GM10248 (cell line): ENCODE measurements at regions not wholly inside any gene's neighbourhood (a gene's known extent, or its start where the extent isn't known, plus 50 kb on each side); places are given as distances from the start of the nearest gene placed in this dataset.
A peak's percentile ranks its signal among the peaks of the same experiment; 100 is the strongest.
"Not testable (repeated sequence)": the region's sequence is repeated elsewhere in the genome, so short reads cannot be mapped to it uniquely, and the experiment has no call there.

ENCODE experiments used
- CTCF ChIA-PET: fragments of 300-600 bp; sonication (Branson Sonifier 250); formaldehyde crosslinking; extraction: SDS; loops from one replicate; lab custom pipeline; 2021; ENCODE audit warnings: antibody characterized with exemption; lab: Yijun Ruan, JAX
- POLR2A ChIA-PET: fragments of 350-650 bp; sonication (Branson Sonifier 250); formaldehyde crosslinking; extraction: SDS; loops from one replicate; lab custom pipeline; 2020; ENCODE audit warnings: antibody characterized with exemption; lab: Yijun Ruan, JAX
- DNase-seq: peaks from one replicate; pipeline ENCODE4 v3.0.0; 2012; ENCODE audit errors: extremely low spot score
- TF ChIP-seq, protein P1 (sequence below): IDR thresholded peaks from 2 replicates; pipeline ENCODE4 v1.5.1; 2012; ENCODE audit warnings: mild to moderate bottlenecking, low read depth; ENCODE audit errors: extremely low read depth, missing control alignments, control extremely low read depth

DNA sequence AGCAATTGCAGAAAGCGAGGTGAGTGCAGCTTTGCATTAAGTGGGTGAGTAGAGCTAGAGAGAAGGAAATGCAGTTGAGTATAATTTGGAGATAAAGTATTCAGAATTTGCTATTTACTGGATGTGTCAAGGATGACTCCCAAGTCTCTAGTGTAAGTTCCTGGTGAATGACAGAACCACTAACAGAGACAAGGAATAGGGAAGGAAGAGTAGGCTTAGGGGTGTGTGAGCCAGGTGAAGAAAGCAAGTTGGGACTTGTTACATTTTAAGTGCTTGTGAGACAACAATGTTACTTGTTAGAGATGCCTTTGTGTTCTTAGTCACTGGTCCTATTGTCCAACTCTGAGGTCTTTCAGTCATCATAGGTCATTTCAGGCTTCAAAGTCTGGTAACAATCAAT, 70.8 kb downstream of the TBC1D26 start:
- CTCF ChIA-PET, POLR2A ChIA-PET, DNase-seq: not testable (repeated sequence)

DNA sequence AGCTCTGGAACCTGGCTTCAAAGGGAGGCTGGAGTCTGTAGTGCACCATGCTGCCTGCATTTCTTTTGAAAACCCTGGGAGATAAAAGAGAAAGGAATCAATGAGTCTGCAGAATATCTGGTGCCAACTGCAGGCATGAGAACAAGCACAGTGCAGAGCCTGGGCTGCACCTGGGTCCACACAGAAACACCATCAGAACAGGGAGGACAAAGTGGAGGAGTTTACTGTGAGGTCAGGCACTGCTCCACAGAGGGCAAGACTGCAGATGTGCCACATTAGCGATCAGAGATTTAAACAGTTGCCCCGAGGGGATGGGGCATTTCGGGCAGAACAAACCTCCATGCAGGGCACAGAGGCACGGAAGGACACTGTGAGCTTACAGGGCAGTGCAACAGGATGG, 74.7 kb downstream of the TBC1D26 start:
- POLR2A ChIA-PET, DNase-seq, CTCF ChIA-PET: not testable (repeated sequence)

DNA sequence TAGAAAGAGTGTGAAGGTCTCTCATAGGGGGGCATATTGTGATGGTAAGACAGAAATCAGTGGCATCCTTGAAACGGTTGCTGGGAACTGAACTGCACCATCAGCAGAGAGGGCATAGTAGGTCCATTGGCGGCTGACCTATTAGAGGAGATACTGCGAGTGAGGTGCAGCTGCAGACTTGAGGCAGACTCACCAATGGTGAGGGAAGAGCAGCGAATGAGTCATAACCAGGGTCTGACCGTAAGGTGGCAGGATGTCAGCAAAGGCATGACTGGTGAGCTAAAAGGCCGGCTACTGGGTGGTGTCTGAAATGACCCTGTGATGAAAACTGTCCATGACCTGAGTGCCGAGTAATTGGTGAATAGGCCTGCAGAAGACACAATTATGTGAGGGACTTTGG, 81.3 kb downstream of the TBC1D26 start:
- CTCF ChIA-PET, DNase-seq, POLR2A ChIA-PET: not testable (repeated sequence)

DNA sequence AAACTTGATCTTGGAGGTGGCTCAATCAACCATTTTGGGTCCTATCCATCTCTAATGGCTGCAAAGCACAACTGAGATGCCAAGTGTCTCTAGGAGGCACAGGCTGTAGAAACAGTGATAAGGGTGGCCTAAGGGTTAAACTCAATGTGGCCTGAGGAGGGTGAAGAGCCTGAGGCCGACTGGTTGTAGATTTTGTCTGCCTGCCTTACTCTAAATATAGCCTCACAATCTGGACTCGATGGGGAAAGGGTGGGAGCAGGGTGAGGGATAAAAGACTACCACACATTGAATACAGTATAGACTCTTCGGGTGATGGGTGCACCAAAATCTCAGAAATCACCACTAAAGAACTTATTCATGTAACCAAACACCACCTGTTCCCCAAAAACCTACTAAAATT, 81.9 kb downstream of the TBC1D26 start:
- POLR2A ChIA-PET, DNase-seq, CTCF ChIA-PET: not testable (repeated sequence)

DNA sequence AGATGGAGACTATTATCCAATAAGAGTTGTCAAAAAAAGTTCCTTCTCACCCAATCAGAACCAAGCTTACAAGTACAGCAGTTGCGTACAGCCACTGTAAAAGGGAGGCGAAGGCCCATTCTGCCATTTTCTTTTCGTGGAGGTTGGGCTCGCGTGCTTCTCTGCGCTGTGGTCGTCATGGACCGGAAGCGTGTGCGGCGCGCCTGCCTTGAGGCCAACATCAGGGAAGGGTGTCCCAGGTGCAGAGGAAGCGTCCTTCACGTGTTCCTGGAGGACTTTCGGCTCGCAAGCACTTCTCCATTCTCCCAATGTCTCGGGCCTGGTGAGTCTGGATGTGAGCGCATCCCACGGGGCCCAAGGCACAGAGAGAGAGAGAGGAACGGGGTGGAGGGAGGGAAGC, 85.8 kb downstream of the TBC1D26 start:
- POLR2A ChIA-PET, CTCF ChIA-PET, DNase-seq: not testable (repeated sequence)

DNA sequence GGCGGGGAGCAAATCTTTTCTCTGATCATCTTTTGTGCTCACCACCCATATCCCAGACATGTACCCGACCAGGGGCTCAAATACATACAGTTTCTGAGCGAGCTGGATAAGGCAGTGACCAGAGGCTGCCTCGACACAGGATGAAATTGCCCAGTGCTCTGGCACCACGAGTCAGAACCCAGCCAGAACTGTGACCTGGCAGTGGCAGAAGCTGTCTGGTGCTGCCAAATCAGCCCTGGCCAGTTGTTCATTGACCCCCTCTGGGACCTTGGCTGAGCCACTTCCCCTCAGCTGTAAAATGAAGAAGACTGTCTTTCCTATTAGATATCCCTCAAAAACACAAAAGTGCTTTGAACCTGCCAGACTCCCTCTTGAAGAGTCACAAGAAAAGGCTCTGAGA, 90.2 kb downstream of the TBC1D26 start:
- POLR2A ChIA-PET, CTCF ChIA-PET, DNase-seq: not testable (repeated sequence)

DNA sequence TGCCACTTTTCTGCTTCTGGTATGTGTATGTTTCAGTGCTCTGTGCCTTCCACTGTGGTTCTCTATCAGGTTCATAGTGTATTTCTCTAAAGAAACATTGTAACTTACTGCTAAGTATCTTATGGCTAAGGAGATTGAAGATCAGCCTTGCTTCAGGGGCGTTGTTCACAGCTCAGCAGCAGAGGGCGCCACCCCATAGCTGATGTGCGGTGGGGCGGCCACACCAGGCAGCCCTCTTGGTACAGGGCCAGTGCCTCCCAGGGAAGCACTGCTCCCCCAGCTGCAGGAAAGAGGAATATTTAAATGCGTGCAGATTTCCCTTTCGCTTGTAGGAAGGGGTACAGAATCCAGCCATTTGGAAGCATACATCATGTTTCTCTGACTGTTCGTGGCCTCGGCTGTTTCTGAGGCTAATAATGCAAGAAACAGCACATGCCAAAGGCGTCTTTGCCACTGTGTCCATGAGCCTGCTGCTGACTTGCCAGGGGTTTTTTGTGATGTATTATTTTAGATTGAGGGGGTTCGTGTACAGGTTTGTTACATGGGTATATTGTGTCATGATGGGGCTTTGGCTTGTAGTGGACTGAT, 96.7 kb downstream of the TBC1D26 start:
- peak; percentile 11 for DNase-seq
- CTCF ChIA-PET = interaction anchor here (1.4 to 2.4 kb wide), 3 partner anchors 130 to 694 kb away, joined by 3 to 21 read pairs (median 3); partner anchors contain the start of genes TTC19 and ZSWIM7
- TF ChIP-seq, protein P1, sequence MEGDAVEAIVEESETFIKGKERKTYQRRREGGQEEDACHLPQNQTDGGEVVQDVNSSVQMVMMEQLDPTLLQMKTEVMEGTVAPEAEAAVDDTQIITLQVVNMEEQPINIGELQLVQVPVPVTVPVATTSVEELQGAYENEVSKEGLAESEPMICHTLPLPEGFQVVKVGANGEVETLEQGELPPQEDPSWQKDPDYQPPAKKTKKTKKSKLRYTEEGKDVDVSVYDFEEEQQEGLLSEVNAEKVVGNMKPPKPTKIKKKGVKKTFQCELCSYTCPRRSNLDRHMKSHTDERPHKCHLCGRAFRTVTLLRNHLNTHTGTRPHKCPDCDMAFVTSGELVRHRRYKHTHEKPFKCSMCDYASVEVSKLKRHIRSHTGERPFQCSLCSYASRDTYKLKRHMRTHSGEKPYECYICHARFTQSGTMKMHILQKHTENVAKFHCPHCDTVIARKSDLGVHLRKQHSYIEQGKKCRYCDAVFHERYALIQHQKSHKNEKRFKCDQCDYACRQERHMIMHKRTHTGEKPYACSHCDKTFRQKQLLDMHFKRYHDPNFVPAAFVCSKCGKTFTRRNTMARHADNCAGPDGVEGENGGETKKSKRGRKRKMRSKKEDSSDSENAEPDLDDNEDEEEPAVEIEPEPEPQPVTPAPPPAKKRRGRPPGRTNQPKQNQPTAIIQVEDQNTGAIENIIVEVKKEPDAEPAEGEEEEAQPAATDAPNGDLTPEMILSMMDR = peak; percentile 80
- POLR2A ChIA-PET = not testable (repeated sequence)

DNA sequence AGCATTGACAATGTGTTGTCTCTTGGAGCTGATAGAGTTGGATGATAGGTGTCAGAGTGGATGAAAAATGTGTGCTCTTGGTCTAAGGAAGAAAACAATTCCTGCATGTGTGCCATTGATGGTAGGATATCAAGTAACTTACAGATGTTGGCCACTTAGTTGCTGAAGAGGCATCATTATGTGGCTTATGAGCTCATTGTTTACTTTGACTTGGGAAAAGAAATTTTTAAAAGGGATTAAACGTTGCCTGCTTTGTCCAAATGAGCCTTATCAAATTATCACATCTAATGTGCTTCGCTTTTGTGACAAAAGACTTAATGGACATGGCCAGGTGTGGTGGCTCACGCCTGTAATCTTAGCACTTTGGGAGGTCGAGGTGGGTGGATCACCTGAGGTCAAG, 98.1 kb downstream of the TBC1D26 start:
- POLR2A ChIA-PET, CTCF ChIA-PET, DNase-seq: not testable (repeated sequence)

DNA sequence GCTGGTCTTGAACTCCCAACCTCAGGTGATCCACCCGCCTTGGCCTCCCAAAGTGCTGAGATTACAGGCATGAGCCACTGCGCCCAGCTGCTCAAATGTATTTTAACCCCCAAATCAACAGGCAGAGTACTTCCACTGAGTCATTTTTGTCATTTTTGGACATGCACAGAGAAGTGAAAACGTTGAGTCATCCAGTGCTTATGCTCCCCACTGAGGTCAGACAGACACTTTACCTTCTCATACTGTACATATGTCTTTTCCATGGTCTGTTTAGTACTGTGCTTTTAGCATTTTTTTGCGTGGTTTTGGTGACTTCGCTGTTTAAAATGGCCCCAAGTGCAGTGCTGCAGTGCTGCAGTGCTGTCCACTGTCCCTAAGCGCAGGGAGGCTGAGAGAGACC, 99.1 kb downstream of the TBC1D26 start:
- POLR2A ChIA-PET, CTCF ChIA-PET: not testable (repeated sequence)
- DNase-seq = peak; percentile 50

DNA sequence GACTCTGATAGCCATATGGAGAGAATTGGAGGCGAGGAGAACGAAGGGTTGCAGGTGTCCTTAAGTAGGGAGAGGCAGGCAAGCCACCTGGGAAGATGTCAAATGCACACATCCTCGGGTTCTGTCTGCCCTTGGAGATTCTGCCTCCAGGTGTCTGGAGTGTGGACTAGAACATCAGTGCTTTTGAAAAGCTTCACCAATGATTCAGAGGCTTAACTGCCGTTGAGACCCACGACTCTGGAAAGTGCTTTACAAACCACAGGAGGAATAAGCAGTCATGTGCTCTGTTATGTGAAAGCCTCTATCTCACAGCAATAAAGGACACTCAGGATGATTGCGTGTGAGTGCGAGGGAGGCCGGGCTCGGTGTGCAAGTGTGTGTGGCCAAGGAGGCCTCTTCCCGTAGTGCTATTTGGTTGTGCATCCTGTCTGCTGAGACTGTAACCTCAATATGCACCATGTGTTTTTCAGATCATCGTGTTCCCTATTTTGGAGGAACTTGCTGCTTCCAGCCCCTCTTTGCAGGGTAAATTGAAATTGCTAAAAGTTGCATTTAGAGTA, 100.9 kb downstream of the TBC1D26 start:
- CTCF ChIA-PET, POLR2A ChIA-PET, DNase-seq: not testable (repeated sequence)

DNA sequence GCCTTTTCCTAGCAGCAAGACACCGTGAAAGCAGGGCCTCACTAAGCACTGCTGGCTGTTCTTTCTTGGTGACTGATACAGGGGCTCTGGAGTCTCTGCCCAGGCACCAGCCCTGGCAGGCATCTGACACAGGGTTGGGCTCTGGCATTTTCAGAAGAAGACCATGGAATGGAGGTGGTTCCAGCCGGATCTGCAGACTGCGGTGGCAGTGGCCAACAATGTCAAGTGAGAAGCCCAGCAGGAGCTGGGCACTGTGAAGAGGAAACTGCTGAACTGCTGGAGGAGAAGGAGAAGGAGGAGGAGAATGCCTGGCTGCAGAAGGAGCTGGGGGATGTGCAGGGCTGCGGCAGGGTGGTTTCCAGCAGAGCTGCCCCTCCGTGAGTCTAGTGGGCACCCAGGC, 101.8 kb downstream of the TBC1D26 start:
- POLR2A ChIA-PET, CTCF ChIA-PET, DNase-seq: not testable (repeated sequence)

DNA sequence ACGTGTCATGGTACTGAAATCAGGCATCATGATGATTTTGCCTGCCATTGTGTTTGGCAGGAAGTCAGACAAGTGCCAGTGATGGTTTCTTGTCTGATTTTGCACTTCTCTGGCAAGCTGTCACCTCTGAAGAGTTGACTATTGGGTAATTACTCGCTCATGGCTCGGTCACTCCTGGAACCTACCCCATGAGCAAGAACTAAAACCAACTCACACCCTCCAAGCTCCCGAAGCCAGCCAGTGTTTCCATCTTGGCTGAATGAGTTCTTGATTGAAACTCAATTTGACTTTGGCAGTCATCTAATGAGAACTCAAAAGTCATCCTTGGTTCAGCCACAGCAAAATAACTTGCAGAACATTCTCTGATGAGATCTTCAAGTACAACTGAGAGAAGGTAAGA, 103.4 kb downstream of the TBC1D26 start:
- POLR2A ChIA-PET, DNase-seq, CTCF ChIA-PET: not testable (repeated sequence)

DNA sequence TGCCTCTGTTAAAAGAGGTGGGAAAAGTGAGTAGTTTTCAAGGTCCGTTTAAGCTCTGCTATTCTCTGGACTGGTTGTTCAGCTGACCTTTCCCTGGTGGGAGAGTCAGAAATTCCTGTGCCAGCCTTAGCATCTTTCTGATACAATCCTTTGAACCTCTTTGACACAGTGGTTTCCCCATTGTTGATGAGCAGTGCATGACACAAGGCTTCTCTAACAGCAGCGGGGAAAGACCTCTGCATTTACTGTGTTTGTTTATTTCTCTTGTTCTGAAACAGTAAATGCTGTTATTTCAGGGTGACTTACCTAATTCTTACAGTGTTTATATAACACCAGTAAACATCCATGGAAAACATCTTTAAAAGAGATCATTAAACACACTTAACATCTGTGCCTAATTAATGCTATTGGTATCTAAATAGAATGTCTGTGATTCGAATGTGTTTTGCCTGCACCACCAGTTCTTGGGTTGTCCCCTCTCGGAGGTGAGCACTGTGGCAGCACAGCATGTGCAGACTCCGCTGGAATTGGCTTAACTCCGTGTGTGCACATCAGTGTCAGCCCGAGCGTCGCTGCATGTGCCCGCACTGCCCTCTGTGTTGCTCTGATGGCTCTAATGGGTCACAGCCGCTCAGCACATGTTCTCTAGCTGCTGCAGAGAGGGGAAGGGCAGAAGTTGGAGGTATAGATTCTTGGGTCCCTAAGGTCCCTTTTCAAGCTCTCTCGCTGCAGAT, 104.3 kb downstream of the TBC1D26 start:
- CTCF ChIA-PET, POLR2A ChIA-PET, DNase-seq: not testable (repeated sequence)

DNA sequence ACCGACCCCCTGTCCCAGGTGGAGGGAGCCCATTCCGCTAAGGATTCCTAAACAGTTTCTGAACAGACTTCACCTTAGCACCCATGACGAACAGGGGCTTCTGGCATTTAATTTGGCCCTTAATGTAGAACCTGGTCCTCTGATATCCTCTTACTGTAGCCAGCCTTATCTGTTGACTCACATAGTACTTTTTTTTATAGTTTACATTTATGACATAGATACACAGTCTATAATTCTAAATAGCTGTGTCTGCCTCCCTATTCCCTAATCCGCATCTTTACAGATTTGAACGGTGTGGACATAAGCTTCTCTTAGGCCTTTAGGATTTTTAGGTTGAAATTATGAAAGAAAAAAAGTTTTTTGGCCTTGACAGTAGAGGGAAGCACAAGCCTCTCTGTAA, 104.9 kb downstream of the TBC1D26 start:
- CTCF ChIA-PET, DNase-seq, POLR2A ChIA-PET: not testable (repeated sequence)

DNA sequence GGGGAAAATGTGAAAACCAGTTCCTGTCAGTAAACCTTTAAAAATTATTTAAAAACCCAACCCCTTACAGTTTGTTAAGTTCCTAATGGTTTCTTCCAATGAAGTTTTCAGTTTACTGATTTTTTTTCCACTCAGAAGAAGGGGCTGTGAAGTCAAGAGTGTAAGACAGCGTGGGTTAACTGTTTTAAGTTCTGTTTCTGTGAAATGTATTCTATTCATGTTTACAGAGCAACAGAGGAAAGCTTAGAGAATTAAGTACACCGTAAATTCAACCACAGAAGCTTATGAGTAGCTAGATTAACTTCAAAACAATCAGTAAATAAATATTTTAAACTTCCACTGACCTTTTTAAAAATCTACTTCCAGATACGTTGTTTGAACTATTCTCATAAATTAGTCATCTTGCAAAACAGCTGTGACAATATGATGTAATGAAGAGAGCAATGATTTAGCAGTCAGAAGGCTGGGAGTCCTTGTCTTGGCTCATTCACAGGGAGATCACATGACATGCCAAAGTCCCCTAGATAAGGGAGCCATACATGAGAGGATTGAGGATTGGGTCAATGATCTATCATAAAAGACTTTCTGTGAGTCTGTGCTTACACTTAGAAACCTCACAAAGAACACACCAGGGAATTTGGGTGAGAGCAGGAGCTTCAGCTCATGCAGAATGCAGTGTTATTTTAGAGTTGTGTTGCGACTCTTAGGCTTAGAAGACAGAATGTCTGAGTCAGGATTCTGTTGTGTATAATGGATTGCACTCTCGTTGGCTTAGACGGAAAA, 97.3 kb upstream of the ADORA2B start:
- POLR2A ChIA-PET, CTCF ChIA-PET: not testable (repeated sequence)

More for the DNA sequence above, 97.3 kb upstream of the ADORA2B start:
- DNase-seq = not testable (repeated sequence)
